ENCODE measurements at regions not wholly inside any gene's neighbourhood (a gene's known extent, or its start where the extent isn't known, plus 50 kb on each side); places are given as distances from the start of the nearest gene placed in this dataset.

DNA sequence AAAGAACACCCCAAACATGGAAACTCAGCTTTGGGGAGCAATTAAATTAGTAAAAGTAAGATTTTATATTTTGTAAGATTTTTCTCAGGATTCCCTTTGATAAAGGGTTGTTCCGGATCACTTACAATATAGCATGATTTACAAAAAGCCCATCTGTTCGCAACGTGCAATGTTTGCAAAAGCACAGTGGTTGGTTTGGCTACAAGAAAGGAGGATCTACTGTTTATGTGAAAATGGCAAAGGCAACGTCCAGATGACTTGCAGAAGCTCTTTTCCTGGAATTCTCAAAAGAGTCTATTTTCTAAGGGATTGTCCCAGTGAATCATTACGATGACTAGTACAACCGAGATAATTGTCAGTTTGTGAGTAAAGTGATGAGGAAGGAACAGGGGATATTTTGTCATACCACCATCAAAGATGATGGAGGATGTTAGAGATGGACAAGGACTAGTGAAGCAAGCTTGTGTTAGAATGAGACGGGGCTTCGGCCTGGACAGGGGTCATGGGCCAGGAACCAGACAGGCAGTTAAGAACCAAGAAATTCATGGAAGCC, 71.6 kb downstream of the CRYGS start:
- TF ChIP-seq EZH2 (IDR thresholded peaks at IDR 0.05) (no peak), FOXP2 (optimal IDR thresholded peaks at IDR 0.05; ENCODE audit: control extremely low read depth, extremely low read length, insufficient read depth) (no peak), POLR2AphosphoS5 (IDR thresholded peaks at IDR 0.05; ENCODE audit: borderline replicate concordance, low read depth, low read length) (no peak)
- no peak for DNase-seq (ENCODE audit: low read depth, low spot score)
- Histone ChIP-seq H3K27ac (no peak overlapping the region), H3K9ac (ENCODE audit: insufficient read length) (no peak overlapping the region), H3K9me3 (ENCODE audit: low read depth, low read length) (no peaks in the 10 kb centered on the region), H3K36me3 (ENCODE audit: insufficient read depth, low read length) (no peaks in the 10 kb centered on the region), H3K4me3 (no peak overlapping the region)

DNA sequence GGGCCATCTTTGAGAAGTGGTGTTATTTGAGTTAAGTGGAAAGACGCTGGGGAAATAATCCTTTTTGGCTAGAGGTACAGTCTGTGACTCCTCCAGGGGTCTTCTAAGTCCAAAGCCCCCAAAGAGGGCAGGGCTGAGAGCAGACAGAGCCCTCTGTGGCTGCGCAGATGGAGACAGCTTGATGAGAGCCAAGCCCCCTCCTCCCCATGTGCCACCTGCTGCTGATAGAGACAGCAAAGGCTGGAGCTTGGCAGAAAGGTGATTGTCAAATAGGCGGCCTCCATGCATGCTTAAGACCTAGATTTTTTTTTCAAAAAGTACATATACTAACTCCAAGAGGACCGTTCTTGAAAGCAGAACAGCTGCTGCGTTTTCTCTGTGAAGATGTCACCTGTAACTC, 72.4 kb downstream of the CRYGS start:
- no peak for DNase-seq (ENCODE audit: low read depth, low spot score)
- H3K9me3 ChIP-seq (ENCODE audit: low read depth, low read length), result no peaks in the 10 kb centered on the region
- TF ChIP-seq POLR2AphosphoS5 (IDR thresholded peaks at IDR 0.05; ENCODE audit: borderline replicate concordance, low read depth, low read length), result no peak
- no peak for TF ChIP-seq EZH2 (IDR thresholded peaks at IDR 0.05)
- TF ChIP-seq FOXP2 (optimal IDR thresholded peaks at IDR 0.05; ENCODE audit: control extremely low read depth, extremely low read length, insufficient read depth), result no peak
- no peaks in the 10 kb centered on the region for H3K36me3 ChIP-seq (ENCODE audit: insufficient read depth, low read length)
- no peak overlapping the region for H3K27ac ChIP-seq
- no peak overlapping the region for H3K9ac ChIP-seq (ENCODE audit: insufficient read length)
- no peak overlapping the region for H3K4me3 ChIP-seq

DNA sequence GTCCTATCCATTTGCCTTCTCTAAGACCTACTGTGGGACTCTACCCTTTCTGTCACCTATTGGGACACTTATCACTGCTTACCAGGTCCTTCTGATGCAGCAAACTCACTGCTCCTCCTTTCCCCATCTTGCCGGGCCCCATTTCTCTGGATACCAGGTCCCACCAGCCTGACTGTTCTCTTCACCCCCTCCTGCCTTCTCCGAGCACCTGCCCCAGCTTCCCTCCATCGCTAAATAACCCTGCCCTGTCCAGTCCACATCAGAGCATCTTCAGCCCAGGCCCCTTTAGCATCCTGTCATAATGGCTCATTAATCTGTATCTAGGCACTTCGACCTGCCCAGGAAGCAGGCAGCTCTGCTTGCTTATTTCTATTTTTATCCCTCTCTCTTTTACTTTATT, 74.7 kb downstream of the CRYGS start:
- TF ChIP-seq FOXP2 (optimal IDR thresholded peaks at IDR 0.05; ENCODE audit: control extremely low read depth, extremely low read length, insufficient read depth) (no peak), POLR2AphosphoS5 (IDR thresholded peaks at IDR 0.05; ENCODE audit: borderline replicate concordance, low read depth, low read length) (no peak), EZH2 (IDR thresholded peaks at IDR 0.05) (no peak)
- no peak for DNase-seq (ENCODE audit: low read depth, low spot score)
- Histone ChIP-seq H3K4me3 (no peak overlapping the region), H3K36me3 (ENCODE audit: insufficient read depth, low read length) (no peaks in the 10 kb centered on the region), H3K9me3 (ENCODE audit: low read depth, low read length) (no peaks in the 10 kb centered on the region), H3K9ac (ENCODE audit: insufficient read length) (no peak overlapping the region), H3K27ac (no peak overlapping the region)

DNA sequence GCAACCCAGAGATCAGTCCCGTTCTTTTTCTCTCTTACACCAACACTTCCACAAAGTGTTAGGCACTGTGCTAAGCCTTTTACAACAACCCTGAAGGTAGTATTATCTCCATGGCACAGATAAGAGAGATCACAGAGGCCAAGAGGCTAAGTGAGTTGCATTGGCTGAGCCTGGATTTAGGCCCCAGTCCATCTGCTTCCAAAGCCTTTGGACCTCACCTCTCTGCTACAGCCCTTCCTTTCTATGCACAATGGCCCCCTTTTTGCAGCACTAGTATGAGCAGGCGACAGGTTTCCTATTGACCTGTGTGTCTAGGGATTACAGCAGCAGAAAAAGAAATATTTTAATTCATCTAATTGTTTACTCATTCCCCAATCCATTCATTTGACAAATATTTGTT, 76.2 kb downstream of the CRYGS start:
- H3K27ac ChIP-seq, result no peak overlapping the region
- DNase-seq (ENCODE audit: low read depth, low spot score), result no peak
- TF ChIP-seq EZH2 (IDR thresholded peaks at IDR 0.05), result no peak
- TF ChIP-seq FOXP2 (optimal IDR thresholded peaks at IDR 0.05; ENCODE audit: control extremely low read depth, extremely low read length, insufficient read depth), result no peak
- no peak for TF ChIP-seq POLR2AphosphoS5 (IDR thresholded peaks at IDR 0.05; ENCODE audit: borderline replicate concordance, low read depth, low read length)
- H3K4me3 ChIP-seq, result no peak overlapping the region
- H3K9me3 ChIP-seq (ENCODE audit: low read depth, low read length), result no peaks in the 10 kb centered on the region
- H3K36me3 ChIP-seq (ENCODE audit: insufficient read depth, low read length), result no peaks in the 10 kb centered on the region
- no peak overlapping the region for H3K9ac ChIP-seq (ENCODE audit: insufficient read length)

DNA sequence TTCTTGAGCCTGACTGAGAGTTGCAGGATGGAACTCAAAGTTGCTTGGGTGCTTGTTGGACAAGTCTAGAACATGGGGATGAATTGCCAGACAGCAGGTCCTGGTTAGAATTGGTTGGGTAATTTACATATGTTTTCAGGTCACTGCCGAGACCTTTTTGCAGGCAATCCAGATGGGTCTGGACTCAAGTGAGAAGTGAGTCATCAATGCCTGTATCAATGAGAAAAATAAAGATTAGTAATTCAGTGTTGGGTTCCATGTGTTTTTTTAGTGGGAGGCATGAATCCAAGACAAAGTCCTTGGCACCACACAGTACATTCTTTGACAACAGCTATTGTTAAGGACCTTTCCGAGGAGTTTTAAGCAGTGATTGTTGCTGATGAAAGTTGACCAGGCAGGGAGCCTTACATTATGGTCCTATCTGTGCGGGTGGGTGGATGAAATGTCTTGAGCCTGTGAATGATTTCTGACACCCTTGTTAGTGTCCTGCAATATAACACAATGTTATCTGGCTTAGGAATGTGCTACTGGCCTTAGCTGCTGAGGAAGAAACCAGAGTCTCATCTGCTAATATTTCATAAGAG, 77.7 kb downstream of the CRYGS start:
- no peak overlapping the region for H3K27ac ChIP-seq
- no peak for DNase-seq (ENCODE audit: low read depth, low spot score)
- TF ChIP-seq POLR2AphosphoS5 (IDR thresholded peaks at IDR 0.05; ENCODE audit: borderline replicate concordance, low read depth, low read length) (no peak), FOXP2 (optimal IDR thresholded peaks at IDR 0.05; ENCODE audit: control extremely low read depth, extremely low read length, insufficient read depth) (no peak), EZH2 (IDR thresholded peaks at IDR 0.05) (no peak)
- no peak overlapping the region for H3K4me3 ChIP-seq
- no peaks in the 10 kb centered on the region for H3K36me3 ChIP-seq (ENCODE audit: insufficient read depth, low read length)
- no peak overlapping the region for H3K9ac ChIP-seq (ENCODE audit: insufficient read length)
- H3K9me3 ChIP-seq (ENCODE audit: low read depth, low read length), result no peaks in the 10 kb centered on the region

DNA sequence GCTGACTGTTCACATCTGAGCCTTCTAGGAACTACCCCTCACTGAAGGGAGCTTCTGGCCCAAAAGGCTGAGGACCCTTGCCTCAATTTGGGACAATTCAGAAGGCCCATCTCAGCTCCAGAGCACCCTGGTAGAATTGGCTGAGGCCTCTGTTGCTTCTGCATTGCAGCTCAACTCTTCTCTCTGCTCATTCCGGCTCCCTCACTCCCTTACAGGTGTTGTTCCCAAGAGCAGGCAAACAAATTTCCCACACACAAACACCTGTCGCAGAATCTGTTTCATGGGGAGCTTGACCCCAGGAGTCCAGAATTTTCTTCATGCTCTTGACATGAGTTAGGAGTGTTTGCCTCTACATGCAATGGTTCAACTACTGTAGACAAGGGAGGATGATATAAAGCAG, 78.7 kb downstream of the CRYGS start:
- no peak overlapping the region for H3K9ac ChIP-seq (ENCODE audit: insufficient read length)
- TF ChIP-seq EZH2 (IDR thresholded peaks at IDR 0.05), result no peak
- no peak for TF ChIP-seq FOXP2 (optimal IDR thresholded peaks at IDR 0.05; ENCODE audit: control extremely low read depth, extremely low read length, insufficient read depth)
- TF ChIP-seq POLR2AphosphoS5 (IDR thresholded peaks at IDR 0.05; ENCODE audit: borderline replicate concordance, low read depth, low read length), result no peak
- no peaks in the 10 kb centered on the region for H3K36me3 ChIP-seq (ENCODE audit: insufficient read depth, low read length)
- no peak overlapping the region for H3K27ac ChIP-seq
- no peaks in the 10 kb centered on the region for H3K9me3 ChIP-seq (ENCODE audit: low read depth, low read length)
- H3K4me3 ChIP-seq, result no peak overlapping the region
- DNase-seq (ENCODE audit: low read depth, low spot score), result no peak

DNA sequence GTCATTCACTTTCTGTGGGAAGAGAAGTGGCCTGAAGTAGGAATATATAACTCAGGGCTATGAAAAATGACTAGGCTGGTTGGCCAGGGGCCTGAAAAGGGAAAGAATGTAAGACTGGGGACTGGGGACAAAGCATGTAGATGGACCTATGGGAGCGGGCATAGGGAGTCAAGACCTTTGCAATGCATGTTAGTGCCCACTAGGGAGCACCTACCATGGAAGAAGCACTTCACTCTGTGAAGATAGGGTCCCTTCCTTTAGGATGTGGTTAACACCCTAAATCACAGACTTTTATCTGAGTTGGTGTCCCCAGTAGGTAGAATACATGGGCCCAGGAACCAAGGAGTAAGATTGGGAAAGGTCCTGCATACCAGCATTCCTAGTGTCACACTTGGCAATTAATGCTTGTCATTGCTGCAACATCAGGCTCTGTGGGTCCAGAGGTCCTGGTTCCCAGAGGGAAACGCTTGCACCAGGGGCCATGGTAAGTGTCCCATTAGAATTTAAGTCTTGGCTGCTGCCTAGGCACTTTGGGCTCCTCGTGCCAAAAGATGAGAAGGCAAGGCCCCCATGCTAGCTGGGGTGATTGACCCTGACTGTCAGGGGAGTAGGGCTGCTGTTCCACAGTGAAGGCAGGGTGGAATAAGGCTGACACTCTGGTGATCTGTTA, 79.6 kb downstream of the CRYGS start:
- Histone ChIP-seq H3K9ac (ENCODE audit: insufficient read length) (no peak overlapping the region), H3K27ac (no peak overlapping the region), H3K4me3 (no peak overlapping the region), H3K36me3 (ENCODE audit: insufficient read depth, low read length) (no peaks in the 10 kb centered on the region), H3K9me3 (ENCODE audit: low read depth, low read length) (no peaks in the 10 kb centered on the region)
- no peak for TF ChIP-seq FOXP2 (optimal IDR thresholded peaks at IDR 0.05; ENCODE audit: control extremely low read depth, extremely low read length, insufficient read depth)
- no peak for TF ChIP-seq POLR2AphosphoS5 (IDR thresholded peaks at IDR 0.05; ENCODE audit: borderline replicate concordance, low read depth, low read length)
- no peak for TF ChIP-seq EZH2 (IDR thresholded peaks at IDR 0.05)
- no peak for DNase-seq (ENCODE audit: low read depth, low spot score)

DNA sequence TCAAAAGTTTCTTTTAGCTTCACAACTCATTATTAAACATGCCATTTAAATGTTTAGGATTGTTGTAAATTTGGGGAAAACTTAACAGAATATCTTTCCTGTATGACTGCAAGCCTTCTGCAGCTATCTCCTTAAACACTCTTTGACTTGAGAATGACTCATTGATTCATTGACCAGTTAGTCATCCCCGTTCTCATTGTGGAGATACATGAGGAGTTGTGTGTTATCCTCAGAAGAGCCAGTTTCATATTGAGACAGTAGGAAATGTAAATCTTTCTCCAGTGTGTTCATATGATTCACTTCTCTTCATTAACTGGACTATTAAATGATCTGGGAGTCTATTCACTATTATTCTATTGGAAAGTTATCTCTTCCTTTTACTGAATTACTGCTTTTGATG, 83.0 kb downstream of the CRYGS start:
- Histone ChIP-seq H3K9ac (ENCODE audit: insufficient read length) (no peak overlapping the region), H3K4me3 (no peak overlapping the region), H3K9me3 (ENCODE audit: low read depth, low read length) (no peaks in the 10 kb centered on the region), H3K36me3 (ENCODE audit: insufficient read depth, low read length) (no peaks in the 10 kb centered on the region), H3K27ac (no peak overlapping the region)
- no peak for DNase-seq (ENCODE audit: low read depth, low spot score)
- no peak for TF ChIP-seq POLR2AphosphoS5 (IDR thresholded peaks at IDR 0.05; ENCODE audit: borderline replicate concordance, low read depth, low read length)
- no peak for TF ChIP-seq EZH2 (IDR thresholded peaks at IDR 0.05)
- TF ChIP-seq FOXP2 (optimal IDR thresholded peaks at IDR 0.05; ENCODE audit: control extremely low read depth, extremely low read length, insufficient read depth), result no peak

Data from SK-N-MC (cell line).